ENCODE measurements at regions not wholly inside any gene's neighbourhood (a gene's known extent, or its start where the extent isn't known, plus 50 kb on each side); places are given as distances from the start of the nearest gene placed in this dataset.

- no peak for TF ChIP-seq CTCF (IDR thresholded peaks at IDR 0.05; ENCODE audit: control insufficient read depth, extremely low read depth, insufficient read depth)
- H3K4me3 ChIP-seq (ENCODE audit: low read depth, low read length) = no peak overlapping the region
- DNase-seq (ENCODE audit: low read depth) = no peak
Measured at GRCh38 chr15:88337993-88338392, 81.5 kb upstream of the NTRK3 start.

GRCh38 chr15:88335074-88335473 is 78.5 kb upstream of the NTRK3 start:
- H3K4me3 ChIP-seq (ENCODE audit: low read depth, low read length) = no peak overlapping the region
- TF ChIP-seq CTCF (IDR thresholded peaks at IDR 0.05; ENCODE audit: control insufficient read depth, extremely low read depth, insufficient read depth) = no peak
- DNase-seq (ENCODE audit: low read depth) = no peak

- no peak overlapping the region for H3K4me3 ChIP-seq (ENCODE audit: low read depth, low read length)
- no peak for DNase-seq (ENCODE audit: low read depth)
- TF ChIP-seq CTCF (IDR thresholded peaks at IDR 0.05; ENCODE audit: control insufficient read depth, extremely low read depth, insufficient read depth) = no peak
Measured at GRCh38 chr15:88334436-88334835, 77.9 kb upstream of the NTRK3 start.

- TF ChIP-seq CTCF (IDR thresholded peaks at IDR 0.05; ENCODE audit: control insufficient read depth, extremely low read depth, insufficient read depth) = peak; percentile 85
- peak; percentile 17 for DNase-seq (ENCODE audit: low read depth)
- no peak overlapping the region for H3K4me3 ChIP-seq (ENCODE audit: low read depth, low read length)
Measured at GRCh38 chr15:88331291-88331690, 74.8 kb upstream of the NTRK3 start.

- no peak for TF ChIP-seq CTCF (IDR thresholded peaks at IDR 0.05; ENCODE audit: control insufficient read depth, extremely low read depth, insufficient read depth)
- DNase-seq (ENCODE audit: low read depth) = no peak
- no peak overlapping the region for H3K4me3 ChIP-seq (ENCODE audit: low read depth, low read length)
Measured at GRCh38 chr15:88326924-88327323, 70.4 kb upstream of the NTRK3 start.

- TF ChIP-seq CTCF (IDR thresholded peaks at IDR 0.05; ENCODE audit: control insufficient read depth, extremely low read depth, insufficient read depth) = no peak
- DNase-seq (ENCODE audit: low read depth) = no peak
- H3K4me3 ChIP-seq (ENCODE audit: low read depth, low read length) = no peak overlapping the region
Measured at GRCh38 chr15:88324741-88325065, 68.2 kb upstream of the NTRK3 start.

- no peak for DNase-seq (ENCODE audit: low read depth)
- H3K4me3 ChIP-seq (ENCODE audit: low read depth, low read length) = no peak overlapping the region
- TF ChIP-seq CTCF (IDR thresholded peaks at IDR 0.05; ENCODE audit: control insufficient read depth, extremely low read depth, insufficient read depth) = no peak
Measured at GRCh38 chr15:88323976-88324740, 67.6 kb upstream of the NTRK3 start.

All from LNCaP clone FGC (cell line).